Fibroblast of the aortic adventitia (primary cell): ENCODE measurements at regions not wholly inside any gene's neighbourhood (a gene's known extent, or its start where the extent isn't known, plus 50 kb on each side); places are given as distances from the start of the nearest gene placed in this dataset.

ENCODE experiments used
- DNase-seq: peaks from one replicate; pipeline ENCODE4 v3.0.0-alpha.2; 2010; ENCODE audit warnings: low read depth
- H3K4me3 ChIP-seq: 2 replicates; pipeline ENCODE4 v1.5.1; 2011; ENCODE audit warnings: low read depth, mild to moderate bottlenecking, control low read depth, low read length, moderate library complexity
- TF ChIP-seq, protein P1 (sequence below): IDR thresholded peaks from 2 replicates; pipeline ENCODE4 v1.5.1; 2011; ENCODE audit warnings: mild to moderate bottlenecking, low read length, control low read depth, inconsistent platforms; ENCODE audit not compliant: insufficient read depth

- TF ChIP-seq, protein P1, sequence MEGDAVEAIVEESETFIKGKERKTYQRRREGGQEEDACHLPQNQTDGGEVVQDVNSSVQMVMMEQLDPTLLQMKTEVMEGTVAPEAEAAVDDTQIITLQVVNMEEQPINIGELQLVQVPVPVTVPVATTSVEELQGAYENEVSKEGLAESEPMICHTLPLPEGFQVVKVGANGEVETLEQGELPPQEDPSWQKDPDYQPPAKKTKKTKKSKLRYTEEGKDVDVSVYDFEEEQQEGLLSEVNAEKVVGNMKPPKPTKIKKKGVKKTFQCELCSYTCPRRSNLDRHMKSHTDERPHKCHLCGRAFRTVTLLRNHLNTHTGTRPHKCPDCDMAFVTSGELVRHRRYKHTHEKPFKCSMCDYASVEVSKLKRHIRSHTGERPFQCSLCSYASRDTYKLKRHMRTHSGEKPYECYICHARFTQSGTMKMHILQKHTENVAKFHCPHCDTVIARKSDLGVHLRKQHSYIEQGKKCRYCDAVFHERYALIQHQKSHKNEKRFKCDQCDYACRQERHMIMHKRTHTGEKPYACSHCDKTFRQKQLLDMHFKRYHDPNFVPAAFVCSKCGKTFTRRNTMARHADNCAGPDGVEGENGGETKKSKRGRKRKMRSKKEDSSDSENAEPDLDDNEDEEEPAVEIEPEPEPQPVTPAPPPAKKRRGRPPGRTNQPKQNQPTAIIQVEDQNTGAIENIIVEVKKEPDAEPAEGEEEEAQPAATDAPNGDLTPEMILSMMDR: no peak
- no peak for DNase-seq
- no peak overlapping the region for H3K4me3 ChIP-seq
These were observed 237.6 kb upstream of the NDST3 start for GRCh38 chr4:117796677-117797076.

DNA sequence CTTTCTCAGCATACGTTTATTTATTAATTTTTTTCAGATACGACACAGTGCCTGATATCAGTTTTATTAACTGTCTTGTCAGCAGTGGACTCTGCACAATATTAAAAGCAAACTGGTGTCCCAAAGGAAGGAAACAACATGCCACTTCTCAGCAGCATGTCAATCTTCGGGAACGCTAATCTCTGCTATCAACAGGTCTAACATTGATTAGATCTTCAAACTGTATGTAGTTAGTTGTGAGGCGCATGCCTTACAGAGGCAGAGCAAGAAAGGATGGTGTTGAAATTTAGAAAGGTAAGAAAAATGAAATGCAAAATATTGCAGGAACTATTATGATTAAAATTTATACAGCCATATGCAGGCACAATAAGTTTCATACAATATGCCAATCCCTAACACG lies 233.7 kb upstream of the NDST3 start:
- DNase-seq: no peak
- H3K4me3 ChIP-seq: no peak overlapping the region
- TF ChIP-seq, protein P1: no peak

DNA sequence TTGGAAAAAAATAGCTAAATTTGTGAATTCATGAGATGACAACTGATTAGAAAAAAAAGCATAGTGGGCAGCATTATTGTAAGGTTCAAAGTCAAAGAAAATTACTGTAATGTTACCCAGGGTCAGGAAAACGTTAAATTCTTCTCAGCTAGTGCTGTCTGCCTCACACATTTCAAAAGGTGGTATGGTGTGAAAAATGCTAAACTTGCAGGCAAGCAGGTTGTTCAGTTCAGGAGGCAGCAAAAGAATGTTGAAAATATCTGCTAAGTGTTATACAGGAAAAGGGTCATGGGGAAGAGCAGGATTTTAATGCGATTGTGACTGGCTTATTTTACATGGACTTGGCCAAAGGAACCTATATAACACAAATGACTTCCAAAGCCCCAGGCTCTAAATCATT lies 232.5 kb upstream of the NDST3 start:
- no peak for DNase-seq
- H3K4me3 ChIP-seq: no peak overlapping the region
- TF ChIP-seq, protein P1: no peak

GRCh38 chr4:117811731-117812130 lies 222.6 kb upstream of the NDST3 start:
- DNase-seq: no peak
- no peak overlapping the region for H3K4me3 ChIP-seq
- TF ChIP-seq, protein P1: no peak

GRCh38 chr4:117814277-117815246 lies 219.7 kb upstream of the NDST3 start:
- no peak for DNase-seq
- TF ChIP-seq, protein P1: no peak
- no peak overlapping the region for H3K4me3 ChIP-seq

DNA sequence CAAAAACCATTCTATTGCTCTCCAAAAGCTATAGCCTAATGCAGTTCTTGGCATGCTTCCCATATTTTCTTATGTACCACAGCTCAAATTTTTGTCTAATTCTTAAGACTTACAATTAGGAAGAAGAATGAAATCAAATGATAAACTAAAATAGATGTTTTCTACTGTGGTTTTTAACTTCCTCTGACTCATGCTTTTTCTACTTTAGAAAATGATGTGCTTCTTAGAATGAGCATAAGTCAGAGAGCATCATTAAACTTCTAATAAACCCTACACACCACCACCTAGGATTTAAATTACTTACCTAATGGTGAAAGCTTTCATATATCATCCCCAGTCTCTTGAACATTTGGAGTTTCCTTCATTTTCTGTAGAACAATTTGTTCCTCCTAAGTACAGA lies 217.0 kb upstream of the NDST3 start:
- TF ChIP-seq, protein P1: no peak
- H3K4me3 ChIP-seq: no peak overlapping the region
- DNase-seq: no peak
